HCT116 (cell line): ENCODE measurements at regions not wholly inside any gene's neighbourhood (a gene's known extent, or its start where the extent isn't known, plus 50 kb on each side); places are given as distances from the start of the nearest gene placed in this dataset.

Experiments used
- ATAC-seq: fragments of 200-7000 bp; cut with Tn5 transposase; 2 replicates; pipeline ENCODE4 v1.9.1; 2020; ENCODE audit warnings: mild to moderate bottlenecking, moderate library complexity
- BruUV-seq: library from RNA; stranded (reverse); fragments of 400-500 nt; replicated peaks from 2 replicates; lab custom pipeline; 2021; lab: Mats Ljungman, UMichigan
- CTCF ChIA-PET: fragments of 300-600 bp; sonication (Branson Sonifier 250); formaldehyde crosslinking; loops from one replicate; lab custom pipeline; 2021; ENCODE audit warnings: antibody characterized with exemption; lab: Charles Lee
- POLR2A ChIA-PET: fragments of 300-600, 350-600 bp; sonication (Branson Sonifier 250); formaldehyde crosslinking; loops from one replicate; lab custom pipeline; 2021; ENCODE audit warnings: antibody characterized with exemption; lab: Charles Lee
- RAD21 ChIA-PET, 2 experiments: fragments of 300-600 bp; sonication (Branson Sonifier 250); formaldehyde crosslinking; loops; one replicate each; lab custom pipeline; 2023; ENCODE audit warnings: low total read pairs in 2 of 2; ENCODE audit not compliant: uncharacterized antibody in 2 of 2, unreplicated experiment in 2 of 2, low non-redundant PET in 1 of 2; lab: Charles Lee
- DNase-seq: peaks from one replicate; pipeline ENCODE4 v3.0.0-alpha.2; 2010; ENCODE audit warnings: low read depth, low spot score
- H2AFZ ChIP-seq: fragments of 200-600 bp; shearing (Covaris generic), sonication (generic); 2 replicates; pipeline ENCODE4 v1.6.1; 2017; ENCODE audit warnings: low read depth, mixed run types, mixed read lengths, antibody characterized with exemption, low read length; ENCODE audit not compliant: poor library complexity, severe bottlenecking
- H3K27ac ChIP-seq: 2 replicates; pipeline ENCODE4 v1.5.1; 2012; ENCODE audit warnings: low read depth, low read length
- H3K27me3 ChIP-seq: fragments of 200-600 bp; sonication (generic); 2 replicates; pipeline ENCODE4 v1.6.1; 2016; ENCODE audit warnings: mixed run types, low read length, mixed read lengths; ENCODE audit not compliant: insufficient read depth
- H3K36me3 ChIP-seq, 2 experiments: fragments of 200-500 bp in 1 of 2; fragments of 200-600 bp in 1 of 2; sonication (Bioruptor generic) in 1 of 2; sonication (generic) in 1 of 2; 2 replicates each; pipeline versions ENCODE4 v1.5.1 to v1.6.1; 2014 to 2016; ENCODE audit warnings: low read length in 2 of 2, inconsistent platforms in 1 of 2, mixed read lengths in 1 of 2, mixed run types in 1 of 2; ENCODE audit not compliant: insufficient read depth in 2 of 2, control insufficient read depth in 1 of 2
- H3K4me1 ChIP-seq, 2 experiments: fragments of 200-600 bp in 1 of 2; sonication (generic) in 1 of 2; 2 replicates each; pipeline versions ENCODE4 v1.5.1 to v1.6.1; 2012 to 2017; ENCODE audit warnings: low read length in 2 of 2, inconsistent platforms in 1 of 2, mild to moderate bottlenecking in 1 of 2, mixed read lengths in 1 of 2, mixed run types in 1 of 2, moderate library complexity in 1 of 2; ENCODE audit not compliant: insufficient read depth in 2 of 2, control insufficient read depth in 1 of 2
- H3K4me2 ChIP-seq: fragments of 200-600 bp; sonication (generic); 2 replicates; pipeline ENCODE4 v1.6.1; 2017; ENCODE audit warnings: mixed run types, low read length, mixed read lengths
- H3K4me3 ChIP-seq, 2 experiments: fragments of 200-600 bp in 1 of 2; sonication (generic) in 1 of 2; replicated peaks in 1 of 2; 2 replicates each; pipeline ENCODE4 v1.5.1; 2011 to 2016; ENCODE audit warnings: low read length in 2 of 2, control low read depth in 1 of 2, low read depth in 1 of 2, mild to moderate bottlenecking in 1 of 2, mixed read lengths in 1 of 2, mixed run types in 1 of 2
- H3K79me2 ChIP-seq: fragments of 200-600 bp; sonication (generic); 2 replicates; pipeline ENCODE4 v1.6.1; 2017; ENCODE audit warnings: mild to moderate bottlenecking, mixed run types, low read length, moderate library complexity, mixed read lengths; ENCODE audit not compliant: insufficient read depth
- H3K9ac ChIP-seq: fragments of 200-600 bp; sonication (generic); 2 replicates; pipeline ENCODE4 v1.6.1; 2016; ENCODE audit warnings: low read length, mixed read lengths
- H3K9me2 ChIP-seq: fragments of 200-600 bp; sonication (generic), shearing (Covaris generic); 2 replicates; pipeline ENCODE4 v1.6.1; 2017; ENCODE audit warnings: mixed run types, mild to moderate bottlenecking, moderate library complexity; ENCODE audit not compliant: insufficient read depth
- H3K9me3 ChIP-seq, 2 experiments: fragments of 200-500 bp in 1 of 2; fragments of 200-600 bp in 1 of 2; sonication (Bioruptor generic) in 1 of 2; sonication (generic) in 1 of 2; 2 replicates each; pipeline ENCODE4 v1.6.1; 2014 to 2017; ENCODE audit warnings: low read length in 2 of 2, mixed read lengths in 2 of 2, inconsistent platforms in 1 of 2, low read depth in 1 of 2, mild to moderate bottlenecking in 1 of 2, mixed run types in 1 of 2, moderate library complexity in 1 of 2; ENCODE audit not compliant: control insufficient read depth in 1 of 2, insufficient read depth in 1 of 2
- H4K20me1 ChIP-seq: fragments of 200-600 bp; sonication (generic), shearing (Covaris generic); 2 replicates; pipeline ENCODE4 v1.6.1; 2017; ENCODE audit warnings: mixed run types, mild to moderate bottlenecking, moderate library complexity; ENCODE audit not compliant: insufficient read depth
- ATF3 ChIP-seq: IDR thresholded peaks from 2 replicates; pipeline ENCODE4 v1.6.1; 2012
- CBX3 ChIP-seq: IDR thresholded peaks from 2 replicates; pipeline ENCODE4 v1.6.1; 2012; ENCODE audit warnings: low read depth
- CTCF ChIP-seq, 3 experiments: fragments of 200-600 bp in 1 of 3; sonication (generic) in 1 of 3; IDR thresholded peaks in 2 of 3; conservative IDR thresholded peaks in 1 of 3; 2 replicates each; pipeline ENCODE4 v1.5.1; 2012 to 2017; ENCODE audit warnings: low read depth in 2 of 3, low read length in 2 of 3, antibody characterized with exemption in 1 of 3, borderline replicate concordance in 1 of 3, control low read depth in 1 of 3, mild to moderate bottlenecking in 1 of 3, mixed read lengths in 1 of 3, mixed run types in 1 of 3, moderate library complexity in 1 of 3; ENCODE audit not compliant: insufficient read depth in 1 of 3
- EGR1 ChIP-seq: IDR thresholded peaks from 2 replicates; pipeline ENCODE4 v1.6.1; 2012; ENCODE audit warnings: low read depth
- ELF1 ChIP-seq: IDR thresholded peaks from 2 replicates; pipeline ENCODE4 v1.6.1; 2012; ENCODE audit warnings: low read depth, borderline replicate concordance
- FOSL1 ChIP-seq: IDR thresholded peaks from 2 replicates; pipeline ENCODE4 v1.6.1; 2012; ENCODE audit warnings: low read depth
- JUND ChIP-seq: IDR thresholded peaks from 2 replicates; pipeline ENCODE4 v1.6.1; 2012
- POLR2A ChIP-seq: IDR thresholded peaks from 2 replicates; pipeline ENCODE4 v1.7.0; 2011; ENCODE audit warnings: borderline replicate concordance; ENCODE audit not compliant: insufficient read depth, insufficient read length; ENCODE audit errors: extremely low read depth
- POLR2AphosphoS5 ChIP-seq: IDR thresholded peaks from 2 replicates; pipeline ENCODE4 v1.6.1; 2011; ENCODE audit warnings: mild to moderate bottlenecking, low read depth, low read length, moderate library complexity
- REST ChIP-seq: IDR thresholded peaks from 2 replicates; pipeline ENCODE4 v1.6.1; 2012; ENCODE audit warnings: low read depth
- SIN3A ChIP-seq: IDR thresholded peaks from 2 replicates; pipeline ENCODE4 v1.6.1; 2012; ENCODE audit warnings: low read depth
- SP1 ChIP-seq: IDR thresholded peaks from 2 replicates; pipeline ENCODE4 v1.6.1; 2012; ENCODE audit warnings: low read depth
- SRF ChIP-seq: IDR thresholded peaks from 2 replicates; pipeline ENCODE4 v1.6.1; 2012; ENCODE audit warnings: low read depth
- TCF7L2 ChIP-seq: IDR thresholded peaks from 2 replicates; pipeline ENCODE4 v1.7.0; 2011; ENCODE audit warnings: borderline replicate concordance, inconsistent platforms; ENCODE audit not compliant: insufficient read depth, insufficient read length; ENCODE audit errors: extremely low read depth
- YY1 ChIP-seq: IDR thresholded peaks from 2 replicates; pipeline ENCODE4 v1.6.1; 2011; ENCODE audit warnings: low read length, low read depth, moderate library complexity, mild to moderate bottlenecking; ENCODE audit not compliant: insufficient replicate concordance; ENCODE audit errors: extremely low read depth
- ZNF274 ChIP-seq: fragments of 200-500 bp; sonication (Bioruptor generic); IDR thresholded peaks from 2 replicates; pipeline ENCODE4 v1.6.1; 2014; ENCODE audit warnings: mild to moderate bottlenecking, low read depth, low read length, inconsistent platforms
- intact Hi-C: fragments of 100-400 bp; cut with micrococcal nuclease; formaldehyde crosslinking; loops from 2 replicates; pipeline ENCODE4 v1.10.0; 2022

GRCh38 chr13:44165221-44165888 lies 208.3 kb upstream of the SERP2 start:
- RAD21 ChIA-PET = no interaction called here
- H3K27ac ChIP-seq = no peak overlapping the region

More at GRCh38 chr13:44165221-44165888, 208.3 kb upstream of the SERP2 start:
- ChIA-PET CTCF (no interaction called here), POLR2A (no interaction called here)
- DNase-seq (no peak), ATAC-seq (no peak)
- no peak overlapping the region for H3K9ac ChIP-seq
- H3K27me3 ChIP-seq = no peaks in the 10 kb centered on the region
- H2AFZ ChIP-seq = no peak overlapping the region
- no peak overlapping the region for H3K4me3 ChIP-seq
- no peaks in the 10 kb centered on the region for H3K36me3 ChIP-seq
- H3K4me2 ChIP-seq = no peak overlapping the region
- H3K79me2 ChIP-seq = no peaks in the 10 kb centered on the region
- no TSS peak for BruUV-seq
- H3K9me3 ChIP-seq = no peaks in the 10 kb centered on the region
- H4K20me1 ChIP-seq = no peaks in the 10 kb centered on the region
- no peaks in the 10 kb centered on the region for H3K9me2 ChIP-seq
- no peak for TF ChIP-seq TCF7L2
- no peak for TF ChIP-seq JUND
- TF ChIP-seq ZNF274 = no peak
- no peak for TF ChIP-seq SP1
- no peak for TF ChIP-seq SIN3A
- TF ChIP-seq POLR2A = no peak
- no peak for TF ChIP-seq YY1
- TF ChIP-seq ELF1 = no peak
- TF ChIP-seq SRF = no peak
- no peak for TF ChIP-seq FOSL1
- no peak for TF ChIP-seq REST
- TF ChIP-seq ATF3 = no peak
- TF ChIP-seq EGR1 = no peak
- no peak for TF ChIP-seq CBX3
- no peak for TF ChIP-seq CTCF (IDR thresholded peaks at IDR 0.05 in 2 of 3, conservative IDR thresholded peaks at IDR 0.05 in 1 of 3; ENCODE audit: borderline replicate concordance in 1 of 3, insufficient read depth in 1 of 3, low read depth in 2 of 3, low read length in 2 of 3)
- no peak for TF ChIP-seq POLR2AphosphoS5
- no peaks in the 10 kb centered on the region for H3K4me1 ChIP-seq
- intact Hi-C loops = no loop called here
